ENCODE measurements at regions not wholly inside any gene's neighbourhood (a gene's known extent, or its start where the extent isn't known, plus 50 kb on each side); places are given as distances from the start of the nearest gene placed in this dataset.

GRCh38 chr1:57678138-57678537 lies 254.3 kb upstream of the DAB1 start:
- Histone ChIP-seq H3K9me2 (no peaks in the 10 kb centered on the region), H2AFZ (ENCODE audit: low read depth) (no peak overlapping the region), H3K36me3 (replicated peaks in 1 of 2; ENCODE audit: control insufficient read depth in 1 of 2, insufficient read depth in 2 of 2, low read length in 1 of 2) (no peaks in the 10 kb centered on the region), H3F3A (replicated peaks; ENCODE audit: insufficient read depth) (no peaks in the 10 kb centered on the region), H3K9me3 (no peaks in the 10 kb centered on the region), H4K20me1 (ENCODE audit: insufficient read depth) (no peaks in the 10 kb centered on the region), H3K27me3 (ENCODE audit: insufficient read depth) (no peaks in the 10 kb centered on the region), H3K27ac (ENCODE audit: low read depth in 2 of 2, low read length in 1 of 2) (no peak overlapping the region), H3K4me1 (ENCODE audit: control insufficient read depth in 1 of 2, insufficient read depth in 2 of 2, low read depth in 1 of 2, low read length in 1 of 2) (peaks cover 0 to 3% of the 10 kb centered on the region in 2 experiments; a peak in 1 of 4 replicates), H3K4me3 (ENCODE audit: low read depth in 2 of 2, low read length in 1 of 2) (no peak overlapping the region), H3K79me2 (ENCODE audit: insufficient read depth) (no peaks in the 10 kb centered on the region), H3K4me2 (no peak overlapping the region), H3K9ac (no peak overlapping the region)
- WGBS (ENCODE audit: low lambda C conversion rate), result 54% methylated on average over 1 of the region's 1 CpG
- DNase-seq, result no peak
- ChIA-PET POLR2A (no interaction called here), CTCF (interaction anchor here (0.7 kb wide), 1 partner anchor 27 kb away, joined by 3 read pairs; no protein-coding TSS in a partner anchor)
- TF ChIP-seq FOSL2 (IDR thresholded peaks at IDR 0.05; ENCODE audit: borderline replicate concordance, low read depth), result no peak
- no peak for TF ChIP-seq RAD21 (IDR thresholded peaks at IDR 0.05; ENCODE audit: low read length)
- no peak for TF ChIP-seq TEAD4 (IDR thresholded peaks at IDR 0.05; ENCODE audit: borderline replicate concordance, insufficient read depth)
- no peak for TF ChIP-seq RCOR1 (IDR thresholded peaks at IDR 0.05; ENCODE audit: low read length)
- TF ChIP-seq NFIC (IDR thresholded peaks at IDR 0.05; ENCODE audit: borderline replicate concordance), result no peak
- no peak for TF ChIP-seq MAX (IDR thresholded peaks at IDR 0.05; ENCODE audit: low read depth)
- TF ChIP-seq EP300 (IDR thresholded peaks at IDR 0.05; ENCODE audit: borderline replicate concordance in 1 of 2, low read depth in 1 of 2, low read length in 1 of 2), result no peak
- TF ChIP-seq NRF1 (IDR thresholded peaks at IDR 0.05; ENCODE audit: low read depth, low read length), result no peak
- no peak for TF ChIP-seq TAF1 (IDR thresholded peaks at IDR 0.05; ENCODE audit: borderline replicate concordance, low read depth, low read length)
- no peak for TF ChIP-seq YY1 (IDR thresholded peaks at IDR 0.05; ENCODE audit: low read depth)

- Histone ChIP-seq H2AFZ (ENCODE audit: low read depth) (no peak overlapping the region), H3K27me3 (ENCODE audit: insufficient read depth) (no peaks in the 10 kb centered on the region), H3K9ac (no peak overlapping the region), H3K4me1 (ENCODE audit: control insufficient read depth in 1 of 2, insufficient read depth in 2 of 2, low read depth in 1 of 2, low read length in 1 of 2) (peaks cover 0 to 3% of the 10 kb centered on the region in 2 experiments; a peak in 1 of 4 replicates), H3K9me3 (no peaks in the 10 kb centered on the region), H3K79me2 (ENCODE audit: insufficient read depth) (no peaks in the 10 kb centered on the region), H3K27ac (ENCODE audit: low read depth in 2 of 2, low read length in 1 of 2) (no peak overlapping the region), H3F3A (replicated peaks; ENCODE audit: insufficient read depth) (no peaks in the 10 kb centered on the region), H3K4me2 (no peak overlapping the region), H3K9me2 (no peaks in the 10 kb centered on the region), H3K36me3 (replicated peaks in 1 of 2; ENCODE audit: control insufficient read depth in 1 of 2, insufficient read depth in 2 of 2, low read length in 1 of 2) (no peaks in the 10 kb centered on the region), H3K4me3 (ENCODE audit: low read depth in 2 of 2, low read length in 1 of 2) (no peak overlapping the region), H4K20me1 (ENCODE audit: insufficient read depth) (no peaks in the 10 kb centered on the region)
- DNase-seq, result no peak
- ChIA-PET CTCF (interaction anchor here (1.1 kb wide), 1 partner anchor 12 kb away, joined by 3 read pairs; no protein-coding TSS in a partner anchor), POLR2A (no interaction called here)
- TF ChIP-seq TCF12 (IDR thresholded peaks at IDR 0.05) (no peak), NFIC (IDR thresholded peaks at IDR 0.05; ENCODE audit: borderline replicate concordance) (no peak), NRF1 (IDR thresholded peaks at IDR 0.05; ENCODE audit: low read depth, low read length) (no peak), USF2 (IDR thresholded peaks at IDR 0.05; ENCODE audit: borderline replicate concordance, low read depth, low read length) (no peak), JUND (IDR thresholded peaks at IDR 0.05) (no peak), ELF1 (IDR thresholded peaks at IDR 0.05) (no peak), USF1 (IDR thresholded peaks at IDR 0.05; ENCODE audit: borderline replicate concordance, low read depth) (no peak), CTCF (IDR thresholded peaks at IDR 0.05) (no peak), SIN3A (IDR thresholded peaks at IDR 0.05; ENCODE audit: borderline replicate concordance, low read depth, low read length) (no peak)
These were observed 251.9 kb upstream of the DAB1 start for GRCh38 chr1:57675776-57676175.

Measured in SK-N-SH (cell line).